Immature natural killer cell (primary cell): ENCODE measurements at regions not wholly inside any gene's neighbourhood (a gene's known extent, or its start where the extent isn't known, plus 50 kb on each side); places are given as distances from the start of the nearest gene placed in this dataset.
"Not testable (repeated sequence)": the region's sequence is repeated elsewhere in the genome, so short reads cannot be mapped to it uniquely, and the experiment has no call there.

ENCODE experiments used
- DNase-seq, 3 donors: peaks; one replicate each; pipeline ENCODE4 v3.0.0; 2022; ENCODE audit warnings: mixed read lengths in 1 of 3
- H3K27ac Mint-ChIP-seq, 6 donors: one replicate each; pipeline ENCODE4 v1.8.0; 2020; ENCODE audit warnings: mixed read lengths in 6 of 6, mild to moderate bottlenecking in 5 of 6, inconsistent platforms in 4 of 6, moderate library complexity in 3 of 6
- H3K27me3 Mint-ChIP-seq, 3 donors: one replicate each; pipeline ENCODE4 v1.8.0; 2020 to 2021; ENCODE audit warnings: low read depth in 3 of 3, mild to moderate bottlenecking in 3 of 3, mixed read lengths in 3 of 3, moderate library complexity in 3 of 3, inconsistent platforms in 1 of 3
- H3K36me3 Mint-ChIP-seq, 3 donors: one replicate each; pipeline ENCODE4 v1.8.0; 2020; ENCODE audit warnings: mixed read lengths in 3 of 3, inconsistent platforms in 2 of 3, mild to moderate bottlenecking in 2 of 3
- H3K4me1 Mint-ChIP-seq, 2 donors: one replicate each; pipeline ENCODE4 v1.8.0; 2020; ENCODE audit warnings: inconsistent platforms in 2 of 2, mild to moderate bottlenecking in 2 of 2, mixed read lengths in 2 of 2, moderate library complexity in 1 of 2
- H3K4me3 Mint-ChIP-seq, 5 donors: one replicate each; pipeline ENCODE4 v1.8.0; 2020; ENCODE audit warnings: mild to moderate bottlenecking in 5 of 5, mixed read lengths in 5 of 5, inconsistent platforms in 3 of 5, moderate library complexity in 3 of 5
- H3K9me3 Mint-ChIP-seq, 6 donors: one replicate each; pipeline ENCODE4 v1.8.0; 2020; ENCODE audit warnings: mild to moderate bottlenecking in 6 of 6, mixed read lengths in 6 of 6, inconsistent platforms in 4 of 6, moderate library complexity in 3 of 6

GRCh38 chr2:44051593-44052347, 56.0 kb upstream of the LRPPRC start:
- Mint-ChIP-seq H3K27ac (no peak overlapping the region), H3K4me1 (no peaks in the 10 kb centered on the region), H3K4me3 (no peak overlapping the region), H3K9me3 (no peaks in the 10 kb centered on the region), H3K27me3 (peaks cover 0 to 2% (median 0%) of the 10 kb centered on the region in 3 donors), H3K36me3 (no peaks in the 10 kb centered on the region)
- DNase-seq, result no peak

- Mint-ChIP-seq H3K36me3 (no peaks in the 10 kb centered on the region), H3K27ac (no peak overlapping the region), H3K27me3 (peaks cover 0 to 2% (median 0%) of the 10 kb centered on the region in 3 donors), H3K4me3 (no peak overlapping the region), H3K9me3 (no peaks in the 10 kb centered on the region), H3K4me1 (no peaks in the 10 kb centered on the region)
- DNase-seq, result no peak
Observed at GRCh38 chr2:44052584-44052983, 56.8 kb upstream of the LRPPRC start.

GRCh38 chr2:44053052-44053451, 57.3 kb upstream of the LRPPRC start:
- Mint-ChIP-seq H3K27me3 (peaks cover 0 to 2% (median 0%) of the 10 kb centered on the region in 3 donors), H3K4me1 (no peaks in the 10 kb centered on the region)

GRCh38 chr2:44053456-44053855, 57.7 kb upstream of the LRPPRC start:
- H3K27ac Mint-ChIP-seq, result no peak overlapping the region
- H3K36me3 Mint-ChIP-seq, result no peaks in the 10 kb centered on the region
- H3K4me3 Mint-ChIP-seq, result no peak overlapping the region
- no peak for DNase-seq
- H3K9me3 Mint-ChIP-seq, result no peaks in the 10 kb centered on the region
- H3K4me1 Mint-ChIP-seq, result no peaks in the 10 kb centered on the region
- H3K27me3 Mint-ChIP-seq, result peaks cover 0 to 2% (median 0%) of the 10 kb centered on the region in 3 donors

More at GRCh38 chr2:44053052-44053451, 57.3 kb upstream of the LRPPRC start:
- H3K9me3 Mint-ChIP-seq, result no peaks in the 10 kb centered on the region
- H3K4me3 Mint-ChIP-seq, result no peak overlapping the region
- no peak for DNase-seq
- H3K36me3 Mint-ChIP-seq, result no peaks in the 10 kb centered on the region
- H3K27ac Mint-ChIP-seq, result no peak overlapping the region

GRCh38 chr2:44055229-44055628, 59.4 kb upstream of the LRPPRC start:
- H3K27me3 Mint-ChIP-seq, result no peaks in the 10 kb centered on the region
- no peaks in the 10 kb centered on the region for H3K36me3 Mint-ChIP-seq
- no peak overlapping the region for H3K4me3 Mint-ChIP-seq

GRCh38 chr2:44055664-44056063, 59.9 kb upstream of the LRPPRC start:
- H3K4me1 Mint-ChIP-seq, result no peaks in the 10 kb centered on the region
- H3K27ac Mint-ChIP-seq, result no peak overlapping the region
- no peaks in the 10 kb centered on the region for H3K9me3 Mint-ChIP-seq
- no peaks in the 10 kb centered on the region for H3K27me3 Mint-ChIP-seq
- no peak for DNase-seq
- no peak overlapping the region for H3K4me3 Mint-ChIP-seq
- no peaks in the 10 kb centered on the region for H3K36me3 Mint-ChIP-seq

More at GRCh38 chr2:44055229-44055628, 59.4 kb upstream of the LRPPRC start:
- no peak overlapping the region for H3K27ac Mint-ChIP-seq
- no peak for DNase-seq
- H3K4me1 Mint-ChIP-seq, result no peaks in the 10 kb centered on the region
- H3K9me3 Mint-ChIP-seq, result no peaks in the 10 kb centered on the region

- H3K36me3 Mint-ChIP-seq, result no peaks in the 10 kb centered on the region
- no peaks in the 10 kb centered on the region for H3K4me1 Mint-ChIP-seq
- DNase-seq, result no peak
- H3K9me3 Mint-ChIP-seq, result no peaks in the 10 kb centered on the region
- no peak overlapping the region for H3K4me3 Mint-ChIP-seq
- no peak overlapping the region for H3K27ac Mint-ChIP-seq
- H3K27me3 Mint-ChIP-seq, result no peaks in the 10 kb centered on the region
Observed at GRCh38 chr2:44056947-44057346, 61.2 kb upstream of the LRPPRC start.

- H3K36me3 Mint-ChIP-seq, DNase-seq, H3K27ac Mint-ChIP-seq, H3K27me3 Mint-ChIP-seq, H3K4me1 Mint-ChIP-seq, H3K9me3 Mint-ChIP-seq, H3K4me3 Mint-ChIP-seq: not testable (repeated sequence)
Observed at GRCh38 chr2:44060286-44060685, 64.5 kb upstream of the LRPPRC start.

GRCh38 chr2:44060990-44061389, 65.2 kb upstream of the LRPPRC start:
- DNase-seq, result no peak
- Mint-ChIP-seq H3K27me3 (no peaks in the 10 kb centered on the region), H3K27ac (no peak overlapping the region), H3K36me3 (no peaks in the 10 kb centered on the region), H3K4me3 (no peak overlapping the region), H3K4me1 (no peaks in the 10 kb centered on the region), H3K9me3 (no peaks in the 10 kb centered on the region)

- DNase-seq, result no peak
- Mint-ChIP-seq H3K9me3 (no peaks in the 10 kb centered on the region), H3K4me1 (no peaks in the 10 kb centered on the region), H3K27ac (no peak overlapping the region), H3K4me3 (no peak overlapping the region), H3K36me3 (no peaks in the 10 kb centered on the region), H3K27me3 (no peaks in the 10 kb centered on the region)
Observed at GRCh38 chr2:44061469-44061868, 65.7 kb upstream of the LRPPRC start.

- Mint-ChIP-seq H3K4me1 (no peaks in the 10 kb centered on the region), H3K4me3 (no peak overlapping the region), H3K9me3 (no peaks in the 10 kb centered on the region), H3K27ac (no peak overlapping the region), H3K27me3 (no peaks in the 10 kb centered on the region), H3K36me3 (no peaks in the 10 kb centered on the region)
- DNase-seq, result no peak
Observed at GRCh38 chr2:44061876-44062275, 66.1 kb upstream of the LRPPRC start.

- Mint-ChIP-seq H3K36me3 (no peaks in the 10 kb centered on the region), H3K4me1 (no peaks in the 10 kb centered on the region), H3K4me3 (no peak overlapping the region), H3K27ac (no peak overlapping the region), H3K27me3 (no peaks in the 10 kb centered on the region), H3K9me3 (no peaks in the 10 kb centered on the region)
- DNase-seq, result no peak
Observed at GRCh38 chr2:44063033-44063432, 67.2 kb upstream of the LRPPRC start.

GRCh38 chr2:44064281-44064680, 68.5 kb upstream of the LRPPRC start:
- H3K4me3 Mint-ChIP-seq, H3K27ac Mint-ChIP-seq, H3K27me3 Mint-ChIP-seq, DNase-seq, H3K9me3 Mint-ChIP-seq, H3K4me1 Mint-ChIP-seq, H3K36me3 Mint-ChIP-seq: not testable (repeated sequence)

- H3K27ac Mint-ChIP-seq, H3K27me3 Mint-ChIP-seq, H3K9me3 Mint-ChIP-seq, H3K36me3 Mint-ChIP-seq, H3K4me3 Mint-ChIP-seq, DNase-seq, H3K4me1 Mint-ChIP-seq: not testable (repeated sequence)
Observed at GRCh38 chr2:44067012-44067790, 71.4 kb upstream of the LRPPRC start.

- DNase-seq, H3K4me3 Mint-ChIP-seq, H3K27me3 Mint-ChIP-seq, H3K36me3 Mint-ChIP-seq, H3K9me3 Mint-ChIP-seq, H3K27ac Mint-ChIP-seq, H3K4me1 Mint-ChIP-seq: not testable (repeated sequence)
Observed at GRCh38 chr2:44067791-44068181, 72.0 kb upstream of the LRPPRC start.
